ENCODE measurements at regions not wholly inside any gene's neighbourhood (a gene's known extent, or its start where the extent isn't known, plus 50 kb on each side); places are given as distances from the start of the nearest gene placed in this dataset.
A peak's percentile ranks its signal among the peaks of the same experiment; 100 is the strongest.

DNA sequence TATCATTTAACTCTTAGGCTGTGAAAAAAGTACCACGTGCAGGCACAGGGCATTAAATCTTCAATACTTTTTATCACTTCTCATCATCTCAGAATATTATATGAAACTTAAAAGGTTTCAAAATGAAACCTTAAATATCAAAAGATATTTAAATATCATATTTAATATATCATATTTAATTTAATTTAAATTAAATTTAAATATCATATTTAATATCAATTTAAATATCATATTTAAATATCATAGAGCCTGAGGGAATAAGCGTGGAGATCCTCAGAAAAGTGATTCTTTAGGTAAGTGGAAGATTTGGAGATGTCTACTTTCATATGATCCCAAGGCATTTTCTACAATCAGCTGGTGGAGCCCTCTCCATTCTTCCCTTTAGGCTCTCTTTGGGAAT lies 716.6 kb downstream of the OTOL1 start:
- ATAC-seq, result no peak
- no peak overlapping the region for H3K27ac Mint-ChIP-seq
- H3K27me3 Mint-ChIP-seq (ENCODE audit: low read depth), result no peaks in the 10 kb centered on the region
- H3K4me1 Mint-ChIP-seq, result no peaks in the 10 kb centered on the region
- no peak overlapping the region for H3K4me3 Mint-ChIP-seq
- peak; percentile 97 for TF ChIP-seq HMGA2 (CRISPR knock-in tag; IDR thresholded peaks at IDR 0.05)
- TF ChIP-seq ETV6 (CRISPR knock-in tag; IDR thresholded peaks at IDR 0.05), result no peak
- DNase-seq (ENCODE audit: low spot score), result no peak
- no peaks in the 10 kb centered on the region for H3K9me3 Mint-ChIP-seq
- no peaks in the 10 kb centered on the region for H3K36me3 Mint-ChIP-seq
- ChIA-PET POLR2A (no interaction called here), CTCF (no interaction called here)

DNA sequence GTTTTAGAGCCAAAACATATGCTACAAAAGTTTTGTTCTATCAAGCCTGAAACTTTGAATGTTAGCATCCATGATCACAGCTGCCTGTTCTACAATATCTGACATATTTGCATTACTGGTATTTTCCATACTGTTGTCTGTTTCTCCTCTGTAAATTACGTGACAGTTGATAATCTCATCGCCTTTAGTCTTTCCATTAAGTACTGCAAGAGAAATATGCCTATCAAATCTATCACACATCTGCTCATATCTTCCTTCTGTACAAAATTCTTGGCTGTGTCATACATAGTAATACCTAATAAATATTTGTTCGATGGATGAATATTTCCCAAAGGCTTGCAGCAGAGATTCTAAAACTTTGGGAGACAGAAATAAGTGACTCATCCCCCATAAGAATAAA lies 717.3 kb downstream of the OTOL1 start:
- POLR2A ChIA-PET, result no interaction called here
- H3K27ac Mint-ChIP-seq, result no peak overlapping the region
- no peak for ATAC-seq

DNA sequence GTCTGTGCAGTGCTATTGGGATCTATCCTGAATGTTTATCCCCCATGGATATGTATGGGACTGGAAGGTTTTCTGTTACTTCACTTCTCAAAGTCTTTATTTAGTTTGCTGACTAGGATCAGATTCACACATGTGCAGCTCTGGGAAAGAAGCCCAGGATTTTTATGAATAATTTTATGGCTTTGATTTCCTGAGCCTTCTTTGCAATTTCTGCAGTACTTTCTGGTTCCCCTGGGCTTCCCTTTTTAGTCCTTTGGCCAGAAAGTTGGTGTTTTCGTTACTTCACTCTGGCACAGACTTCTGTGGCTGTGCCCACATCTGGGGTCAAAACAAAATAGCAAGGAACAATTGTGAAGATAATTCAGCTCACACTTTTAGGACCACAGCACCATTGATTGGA lies 721.0 kb downstream of the OTOL1 start:
- TF ChIP-seq IRF2 (CRISPR knock-in tag; IDR thresholded peaks at IDR 0.05; ENCODE audit: borderline replicate concordance, low read depth), result no peak
- no peak for TF ChIP-seq ZNF121 (CRISPR knock-in tag; IDR thresholded peaks at IDR 0.05)
- no peak for TF ChIP-seq ZNF423 (CRISPR knock-in tag; IDR thresholded peaks at IDR 0.05)
- no peak for TF ChIP-seq EMX1 (CRISPR knock-in tag; IDR thresholded peaks at IDR 0.05)
- TF ChIP-seq MYBL2 (CRISPR knock-in tag; IDR thresholded peaks at IDR 0.05), result no peak
- TF ChIP-seq TEAD1 (CRISPR knock-in tag; IDR thresholded peaks at IDR 0.05), result no peak
- no peak for TF ChIP-seq CREM (CRISPR knock-in tag; IDR thresholded peaks at IDR 0.05)
- TF ChIP-seq, protein P1, sequence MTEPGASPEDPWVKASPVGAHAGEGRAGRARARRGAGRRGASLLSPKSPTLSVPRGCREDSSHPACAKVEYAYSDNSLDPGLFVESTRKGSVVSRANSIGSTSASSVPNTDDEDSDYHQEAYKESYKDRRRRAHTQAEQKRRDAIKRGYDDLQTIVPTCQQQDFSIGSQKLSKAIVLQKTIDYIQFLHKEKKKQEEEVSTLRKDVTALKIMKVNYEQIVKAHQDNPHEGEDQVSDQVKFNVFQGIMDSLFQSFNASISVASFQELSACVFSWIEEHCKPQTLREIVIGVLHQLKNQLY (CRISPR knock-in tag; IDR thresholded peaks at IDR 0.05), result no peak
- TF ChIP-seq, protein P2, sequence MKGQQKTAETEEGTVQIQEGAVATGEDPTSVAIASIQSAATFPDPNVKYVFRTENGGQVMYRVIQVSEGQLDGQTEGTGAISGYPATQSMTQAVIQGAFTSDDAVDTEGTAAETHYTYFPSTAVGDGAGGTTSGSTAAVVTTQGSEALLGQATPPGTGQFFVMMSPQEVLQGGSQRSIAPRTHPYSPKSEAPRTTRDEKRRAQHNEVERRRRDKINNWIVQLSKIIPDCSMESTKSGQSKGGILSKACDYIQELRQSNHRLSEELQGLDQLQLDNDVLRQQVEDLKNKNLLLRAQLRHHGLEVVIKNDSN (CRISPR knock-in tag; IDR thresholded peaks at IDR 0.05), result no peak
- TF ChIP-seq TCF7 (CRISPR knock-in tag; IDR thresholded peaks at IDR 0.05; ENCODE audit: low read depth), result no peak
- TF ChIP-seq, protein P3, sequence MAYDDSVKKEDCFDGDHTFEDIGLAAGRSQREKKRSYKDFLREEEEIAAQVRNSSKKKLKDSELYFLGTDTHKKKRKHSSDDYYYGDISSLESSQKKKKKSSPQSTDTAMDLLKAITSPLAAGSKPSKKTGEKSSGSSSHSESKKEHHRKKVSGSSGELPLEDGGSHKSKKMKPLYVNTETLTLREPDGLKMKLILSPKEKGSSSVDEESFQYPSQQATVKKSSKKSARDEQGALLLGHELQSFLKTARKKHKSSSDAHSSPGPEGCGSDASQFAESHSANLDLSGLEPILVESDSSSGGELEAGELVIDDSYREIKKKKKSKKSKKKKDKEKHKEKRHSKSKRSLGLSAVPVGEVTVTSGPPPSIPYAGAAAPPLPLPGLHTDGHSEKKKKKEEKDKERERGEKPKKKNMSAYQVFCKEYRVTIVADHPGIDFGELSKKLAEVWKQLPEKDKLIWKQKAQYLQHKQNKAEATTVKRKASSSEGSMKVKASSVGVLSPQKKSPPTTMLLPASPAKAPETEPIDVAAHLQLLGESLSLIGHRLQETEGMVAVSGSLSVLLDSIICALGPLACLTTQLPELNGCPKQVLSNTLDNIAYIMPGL (CRISPR knock-in tag; IDR thresholded peaks at IDR 0.05), result no peak
- no peak overlapping the region for H3K27ac Mint-ChIP-seq
- POLR2A ChIA-PET, result no interaction called here
- no peaks in the 10 kb centered on the region for H3K4me1 Mint-ChIP-seq
- no peak overlapping the region for H3K4me3 Mint-ChIP-seq
- CTCF ChIA-PET, result no interaction called here
- peaks cover 5% of the 10 kb centered on the region for H3K36me3 Mint-ChIP-seq
- no peaks in the 10 kb centered on the region for H3K27me3 Mint-ChIP-seq (ENCODE audit: low read depth)
- peaks cover 12% of the 10 kb centered on the region for H3K9me3 Mint-ChIP-seq
- DNase-seq (ENCODE audit: low spot score) (no peak), ATAC-seq (no peak)

More for the DNA sequence above, 717.3 kb downstream of the OTOL1 start:
- H3K36me3 Mint-ChIP-seq, result no peaks in the 10 kb centered on the region
- CTCF ChIA-PET, result no interaction called here
- no peaks in the 10 kb centered on the region for H3K4me1 Mint-ChIP-seq
- no peak for TF ChIP-seq NFYB (CRISPR knock-in tag; conservative IDR thresholded peaks at IDR 0.05; ENCODE audit: low read depth)
- no peak for TF ChIP-seq ZNF317 (CRISPR knock-in tag; IDR thresholded peaks at IDR 0.05; ENCODE audit: borderline replicate concordance, low read depth)
- TF ChIP-seq, protein P4, sequence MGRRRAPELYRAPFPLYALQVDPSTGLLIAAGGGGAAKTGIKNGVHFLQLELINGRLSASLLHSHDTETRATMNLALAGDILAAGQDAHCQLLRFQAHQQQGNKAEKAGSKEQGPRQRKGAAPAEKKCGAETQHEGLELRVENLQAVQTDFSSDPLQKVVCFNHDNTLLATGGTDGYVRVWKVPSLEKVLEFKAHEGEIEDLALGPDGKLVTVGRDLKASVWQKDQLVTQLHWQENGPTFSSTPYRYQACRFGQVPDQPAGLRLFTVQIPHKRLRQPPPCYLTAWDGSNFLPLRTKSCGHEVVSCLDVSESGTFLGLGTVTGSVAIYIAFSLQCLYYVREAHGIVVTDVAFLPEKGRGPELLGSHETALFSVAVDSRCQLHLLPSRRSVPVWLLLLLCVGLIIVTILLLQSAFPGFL (CRISPR knock-in tag; IDR thresholded peaks at IDR 0.05; ENCODE audit: borderline replicate concordance), result no peak
- TF ChIP-seq ZNF219 (CRISPR knock-in tag; IDR thresholded peaks at IDR 0.05; ENCODE audit: borderline replicate concordance), result no peak
- TF ChIP-seq MYBL2 (CRISPR knock-in tag; IDR thresholded peaks at IDR 0.05), result no peak
- TF ChIP-seq JUN (CRISPR knock-in tag; IDR thresholded peaks at IDR 0.05), result no peak
- TF ChIP-seq HMGA2 (CRISPR knock-in tag; IDR thresholded peaks at IDR 0.05), result no peak
- no peak for TF ChIP-seq ZNF138 (CRISPR knock-in tag; conservative IDR thresholded peaks at IDR 0.05)
- no peak for TF ChIP-seq CREM (CRISPR knock-in tag; IDR thresholded peaks at IDR 0.05)
- no peaks in the 10 kb centered on the region for H3K9me3 Mint-ChIP-seq
- H3K27me3 Mint-ChIP-seq (ENCODE audit: low read depth), result no peaks in the 10 kb centered on the region
- no peak overlapping the region for H3K4me3 Mint-ChIP-seq
- DNase-seq (ENCODE audit: low spot score), result no peak

Measured in WTC11 (cell line).